GM18502 (cell line): ENCODE measurements at regions not wholly inside any gene's neighbourhood (a gene's known extent, or its start where the extent isn't known, plus 50 kb on each side); places are given as distances from the start of the nearest gene placed in this dataset.

ENCODE experiments used
- ATAC-seq: cut with Tn5 transposase; IDR thresholded peaks from one replicate; pipeline ENCODE4 v1.9.1; 2021; ENCODE audit warnings: mild to moderate bottlenecking; ENCODE audit not compliant: unreplicated experiment, poor library complexity

GRCh38 chr2:128520791-128521190 is 202.1 kb upstream of the HS6ST1 start:
- ATAC-seq = peak; percentile 96

- ATAC-seq = no peak
Observed at GRCh38 chr2:128521482-128521881, 202.8 kb upstream of the HS6ST1 start.

GRCh38 chr2:128522829-128523228 is 204.2 kb upstream of the HS6ST1 start:
- ATAC-seq = no peak

- ATAC-seq = no peak
Observed at GRCh38 chr2:128523457-128523856, 204.8 kb upstream of the HS6ST1 start.

DNA sequence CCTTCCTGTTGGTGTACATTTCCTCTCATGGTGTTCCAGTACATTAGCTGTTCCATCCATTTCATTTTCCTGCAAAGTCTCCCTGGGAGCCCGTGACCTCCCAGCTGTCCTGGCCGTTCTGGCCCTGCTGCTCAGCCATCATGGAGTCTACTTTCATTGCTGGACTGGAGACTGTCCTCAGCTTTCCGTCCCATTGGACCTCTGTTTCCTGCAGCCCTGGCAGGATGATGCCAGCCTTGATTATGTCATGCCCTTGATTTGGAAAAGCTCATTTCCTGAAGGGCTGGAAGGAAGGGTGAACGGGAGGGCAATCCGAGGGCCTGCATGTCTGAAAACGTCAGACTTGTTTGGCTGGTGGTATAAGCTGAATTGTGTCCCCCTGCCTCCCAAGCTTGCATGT is 205.5 kb upstream of the HS6ST1 start:
- no peak for ATAC-seq

GRCh38 chr2:128525653-128526052 is 207.0 kb upstream of the HS6ST1 start:
- ATAC-seq = no peak

GRCh38 chr2:128526455-128526976 is 207.8 kb upstream of the HS6ST1 start:
- ATAC-seq = no peak

DNA sequence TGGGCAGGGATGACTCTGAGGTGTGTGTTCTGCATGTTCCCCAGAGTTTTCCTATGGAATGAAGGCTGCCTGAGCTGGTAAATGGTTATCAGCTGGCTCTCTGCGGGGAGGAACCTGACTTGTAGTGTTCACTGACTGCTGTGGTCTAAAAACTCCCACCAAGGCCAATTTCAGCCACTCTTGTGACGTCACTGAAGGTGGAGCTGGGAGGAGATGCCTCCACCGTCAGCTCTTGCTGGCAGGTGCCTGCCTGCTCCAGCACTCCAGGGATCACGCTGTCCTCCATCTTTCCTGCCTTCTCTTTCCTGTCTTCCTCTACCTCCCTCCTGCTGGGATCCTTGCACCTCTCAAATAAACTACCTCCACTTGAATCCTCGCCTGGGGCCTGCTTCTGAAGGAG is 209.5 kb upstream of the HS6ST1 start:
- ATAC-seq = no peak

GRCh38 chr2:128530025-128530573 is 211.4 kb upstream of the HS6ST1 start:
- no peak for ATAC-seq

- no peak for ATAC-seq
Observed at GRCh38 chr2:128531856-128532255, 213.2 kb upstream of the HS6ST1 start.

- no peak for ATAC-seq
Observed at GRCh38 chr2:128533101-128533500, 214.4 kb upstream of the HS6ST1 start.

GRCh38 chr2:128534688-128535392 is 216.2 kb upstream of the HS6ST1 start:
- ATAC-seq = no peak

GRCh38 chr2:128535953-128536352 is 217.3 kb upstream of the HS6ST1 start:
- no peak for ATAC-seq

DNA sequence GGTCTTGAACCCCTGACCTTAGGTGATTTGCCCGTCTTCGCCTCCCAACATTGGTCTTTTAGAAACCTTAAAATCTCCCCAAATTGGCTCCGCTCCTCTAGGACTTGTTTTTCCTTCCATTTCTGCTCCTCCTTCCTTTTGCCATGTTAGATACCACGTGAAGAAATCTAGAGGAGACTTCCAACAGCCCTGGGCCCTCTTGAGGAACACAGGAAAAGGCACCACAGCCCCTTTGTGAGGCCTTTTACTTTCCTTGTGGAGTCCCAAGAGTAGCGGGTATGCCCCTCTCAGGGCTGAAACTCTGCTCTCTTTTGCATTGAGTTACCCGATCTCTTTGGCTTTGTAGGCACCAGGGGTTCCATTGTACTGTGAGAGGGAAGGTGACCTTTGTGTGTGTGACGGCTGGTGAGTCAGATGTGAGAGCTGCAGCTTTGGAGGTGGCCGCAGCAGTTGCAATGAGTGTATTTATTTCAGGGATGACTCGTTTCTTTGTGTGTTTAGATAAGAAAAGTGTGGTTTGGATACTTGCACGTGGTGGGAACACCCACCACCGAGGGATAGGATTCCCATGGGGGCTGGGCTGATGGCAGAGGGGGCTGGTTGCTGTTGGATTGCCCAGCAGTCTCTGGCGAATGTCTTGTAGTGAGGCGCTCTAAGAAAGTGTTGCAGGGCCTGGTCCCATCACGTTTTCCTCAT is 218.4 kb upstream of the HS6ST1 start:
- no peak for ATAC-seq

GRCh38 chr2:128537646-128538045 is 219.0 kb upstream of the HS6ST1 start:
- ATAC-seq = no peak

GRCh38 chr2:128538396-128538795 is 219.7 kb upstream of the HS6ST1 start:
- ATAC-seq = no peak

- ATAC-seq = no peak
Observed at GRCh38 chr2:128540670-128541069, 222.0 kb upstream of the HS6ST1 start.

- no peak for ATAC-seq
Observed at GRCh38 chr2:128541448-128541847, 222.8 kb upstream of the HS6ST1 start.

DNA sequence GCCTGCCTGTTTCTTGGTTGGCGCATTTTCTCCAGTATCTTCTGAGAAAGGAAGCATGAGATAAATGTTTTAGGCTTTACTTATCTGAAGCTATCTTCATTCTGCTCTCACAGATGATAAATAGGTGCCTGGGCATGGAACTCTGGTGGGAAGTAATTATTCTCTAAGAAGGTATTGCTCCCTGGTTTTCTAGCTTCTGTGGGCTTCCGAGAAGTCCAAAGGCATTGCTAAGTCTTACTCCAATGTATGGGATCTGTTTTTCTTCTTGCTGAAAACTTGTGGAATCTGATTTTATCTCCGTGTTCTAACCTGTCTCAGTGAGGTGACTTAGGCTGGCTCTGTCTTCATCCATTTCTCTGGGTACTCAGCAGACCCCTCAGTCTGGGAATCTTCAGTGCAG is 224.4 kb upstream of the HS6ST1 start:
- no peak for ATAC-seq

GRCh38 chr2:128543646-128544045 is 225.0 kb upstream of the HS6ST1 start:
- no peak for ATAC-seq

GRCh38 chr2:128544321-128545037 is 225.8 kb upstream of the HS6ST1 start:
- no peak for ATAC-seq
